Neural cell (in vitro differentiated cells): ENCODE measurements at regions not wholly inside any gene's neighbourhood (a gene's known extent, or its start where the extent isn't known, plus 50 kb on each side); places are given as distances from the start of the nearest gene placed in this dataset.

Experiments used
- H2AFZ ChIP-seq: fragments of 200-600, 300-800 bp; sonication (generic), shearing (Covaris generic); 2 replicates; pipeline ENCODE4 v1.6.0; 2014; ENCODE audit warnings: low read depth, mild to moderate bottlenecking, antibody characterized with exemption, low read length, moderate library complexity
- H3F3A ChIP-seq: fragments of 200-600 bp; shearing (Covaris generic); 2 replicates; pipeline ENCODE4 v1.6.1; 2016; ENCODE audit warnings: mild to moderate bottlenecking, moderate library complexity, mixed read lengths, antibody characterized with exemption, low read length; ENCODE audit not compliant: insufficient read depth, poor library complexity, severe bottlenecking
- H3K27ac ChIP-seq: fragments of 200-600, 300-800 bp; sonication (generic), shearing (Covaris generic); 2 replicates; pipeline ENCODE4 v1.5.1; 2014; ENCODE audit warnings: mild to moderate bottlenecking, low read length, moderate library complexity
- H3K27me3 ChIP-seq: fragments of 300-800, 200-600 bp; sonication (generic), shearing (Covaris generic); 2 replicates; pipeline ENCODE4 v1.6.0; 2014; ENCODE audit warnings: mild to moderate bottlenecking, low read depth, low read length, moderate library complexity; ENCODE audit not compliant: insufficient read depth
- H3K36me3 ChIP-seq: fragments of 300-800, 200-600 bp; sonication (generic), shearing (Covaris generic); 2 replicates; pipeline ENCODE4 v1.5.1; 2014; ENCODE audit warnings: mild to moderate bottlenecking, antibody characterized with exemption, low read length, moderate library complexity; ENCODE audit not compliant: insufficient read depth
- H3K4me2 ChIP-seq: fragments of 300-800, 200-600 bp; sonication (generic), shearing (Covaris generic); 2 replicates; pipeline ENCODE4 v1.6.0; 2014; ENCODE audit warnings: mild to moderate bottlenecking, low read length
- H3K4me3 ChIP-seq: fragments of 300-800, 200-600 bp; sonication (generic), shearing (Covaris generic); 2 replicates; pipeline ENCODE4 v1.5.1; 2014; ENCODE audit warnings: mild to moderate bottlenecking, low read length, moderate library complexity
- H3K79me2 ChIP-seq: fragments of 200-600 bp; shearing (Covaris generic); replicated peaks from 2 replicates; pipeline ENCODE4 v1.6.0; 2014; ENCODE audit warnings: mild to moderate bottlenecking, low read length, moderate library complexity; ENCODE audit not compliant: insufficient read depth
- H3K9ac ChIP-seq: fragments of 300-800, 200-600 bp; sonication (generic), shearing (Covaris generic); 2 replicates; pipeline ENCODE4 v1.6.1; 2016; ENCODE audit warnings: mild to moderate bottlenecking, low read length, mixed read lengths
- H3K9me2 ChIP-seq: fragments of 200-600 bp; shearing (Covaris generic); 2 replicates; pipeline ENCODE4 v1.6.1; 2016; ENCODE audit warnings: mild to moderate bottlenecking, low read length, mixed read lengths; ENCODE audit not compliant: insufficient read depth
- H3K9me3 ChIP-seq: fragments of 200-600, 300-800 bp; sonication (generic), shearing (Covaris generic); 2 replicates; pipeline ENCODE4 v1.6.1; 2016; ENCODE audit warnings: mild to moderate bottlenecking, mixed run types, low read length, moderate library complexity, mixed read lengths
- H4K20me1 ChIP-seq: fragments of 200-600 bp; shearing (Covaris generic); 2 replicates; pipeline ENCODE4 v1.6.1; 2016; ENCODE audit warnings: mild to moderate bottlenecking, mixed run types; ENCODE audit not compliant: insufficient read depth
- CTCF ChIP-seq: fragments of 450-650 bp; IDR thresholded peaks from 2 replicates; pipeline ENCODE4 v1.5.1; 2014; ENCODE audit warnings: antibody characterized with exemption, mild to moderate bottlenecking, moderate library complexity; ENCODE audit not compliant: poor library complexity, severe bottlenecking
- EP300 ChIP-seq: fragments of 450-650 bp; conservative IDR thresholded peaks from 2 replicates; pipeline ENCODE4 v1.6.1; 2014; ENCODE audit warnings: antibody characterized with exemption, mild to moderate bottlenecking, moderate library complexity; ENCODE audit not compliant: poor library complexity, severe bottlenecking
- EZH2 ChIP-seq: fragments of 200-600, 300-800 bp; shearing (Covaris generic), sonication (generic); IDR thresholded peaks from 2 replicates; pipeline ENCODE4 v1.6.1; 2014; ENCODE audit warnings: antibody characterized with exemption, low read length, borderline replicate concordance, mild to moderate bottlenecking; ENCODE audit not compliant: insufficient read depth, poor library complexity, severe bottlenecking
- MXI1 ChIP-seq: fragments of 450-650 bp; conservative IDR thresholded peaks from 2 replicates; pipeline ENCODE4 v1.6.1; 2014; ENCODE audit warnings: antibody characterized with exemption, mild to moderate bottlenecking; ENCODE audit not compliant: poor library complexity, severe bottlenecking
- POLR2AphosphoS5 ChIP-seq: IDR thresholded peaks from 2 replicates; pipeline ENCODE4 v1.6.1; 2012
- RAD21 ChIP-seq: fragments of 450-650 bp; conservative IDR thresholded peaks from 2 replicates; pipeline ENCODE4 v1.6.1; 2014; ENCODE audit warnings: antibody characterized with exemption, mild to moderate bottlenecking, moderate library complexity
- REST ChIP-seq: IDR thresholded peaks from 2 replicates; pipeline ENCODE4 v1.6.1; 2012; ENCODE audit warnings: borderline replicate concordance
- SMC3 ChIP-seq: fragments of 450-650 bp; conservative IDR thresholded peaks from 2 replicates; pipeline ENCODE4 v1.6.1; 2014; ENCODE audit warnings: antibody characterized with exemption, mild to moderate bottlenecking, moderate library complexity; ENCODE audit not compliant: poor library complexity
- TAF1 ChIP-seq: IDR thresholded peaks from 2 replicates; pipeline ENCODE4 v1.6.1; 2012; ENCODE audit warnings: low read depth

- Histone ChIP-seq H4K20me1 (no peaks in the 10 kb centered on the region), H3K9me2 (no peaks in the 10 kb centered on the region), H3K4me3 (no peak overlapping the region), H3K79me2 (no peaks in the 10 kb centered on the region), H3F3A (no peaks in the 10 kb centered on the region), H3K27ac (no peak overlapping the region), H3K36me3 (no peaks in the 10 kb centered on the region), H2AFZ (no peak overlapping the region), H3K9me3 (no peaks in the 10 kb centered on the region), H3K27me3 (no peaks in the 10 kb centered on the region), H3K9ac (no peak overlapping the region), H3K4me2 (no peak overlapping the region)
- TF ChIP-seq CTCF, result no peak
- TF ChIP-seq REST, result no peak
- no peak for TF ChIP-seq TAF1
- TF ChIP-seq RAD21, result no peak
- TF ChIP-seq SMC3, result no peak
- no peak for TF ChIP-seq EZH2
- TF ChIP-seq POLR2AphosphoS5, result no peak
- no peak for TF ChIP-seq EP300
- no peak for TF ChIP-seq MXI1
These were observed 168.9 kb upstream of the INTU start for GRCh38 chr4:127463883-127464282.

- Histone ChIP-seq H3K4me2 (no peak overlapping the region), H3K9ac (no peak overlapping the region), H4K20me1 (no peaks in the 10 kb centered on the region), H2AFZ (no peak overlapping the region), H3K27ac (no peak overlapping the region), H3K9me2 (no peaks in the 10 kb centered on the region), H3K4me3 (no peak overlapping the region), H3F3A (no peaks in the 10 kb centered on the region), H3K9me3 (no peaks in the 10 kb centered on the region), H3K36me3 (no peaks in the 10 kb centered on the region), H3K27me3 (no peaks in the 10 kb centered on the region), H3K79me2 (no peaks in the 10 kb centered on the region)
- no peak for TF ChIP-seq MXI1
These were observed 163.2 kb upstream of the INTU start for GRCh38 chr4:127469542-127469941.
